SK-N-SH treated with all-trans-retinoic acid at 6 μM for 48 hours (cell line): ENCODE measurements at regions not wholly inside any gene's neighbourhood (a gene's known extent, or its start where the extent isn't known, plus 50 kb on each side); places are given as distances from the start of the nearest gene placed in this dataset.

ENCODE experiments used
- ATAC-seq: fragments of 200-7000 bp; cut with Tn5 transposase; 3 replicates; pipeline ENCODE4 v1.9.1; 2020; ENCODE audit warnings: mild to moderate bottlenecking, moderate library complexity
- ARNTL ChIP-seq: fragments of 450-650 bp; formaldehyde crosslinking; IDR thresholded peaks from 2 replicates; pipeline ENCODE4 v1.5.0; 2020; ENCODE audit warnings: low read depth, mild to moderate bottlenecking, moderate library complexity, borderline replicate concordance
- BACH2 ChIP-seq: fragments of 250-450 bp; sonication (Bioruptor Pico); IDR thresholded peaks from 2 replicates; pipeline ENCODE4 v1.9.0; 2021; ENCODE audit warnings: mild to moderate bottlenecking, borderline replicate concordance
- CSDC2 ChIP-seq: fragments of 250-450 bp; sonication (Bioruptor Pico); IDR thresholded peaks from 2 replicates; pipeline ENCODE4 v1.5.0; 2020; ENCODE audit warnings: mild to moderate bottlenecking, moderate library complexity
- ESRRG ChIP-seq: fragments of 250-450 bp; sonication (Bioruptor Pico); IDR thresholded peaks from 2 replicates; pipeline ENCODE4 v1.6.1; 2021; ENCODE audit warnings: mild to moderate bottlenecking
- GLIS3 ChIP-seq: fragments of 250-450 bp; sonication (Bioruptor Pico); IDR thresholded peaks from 2 replicates; pipeline ENCODE4 v1.5.0; 2020; ENCODE audit warnings: mild to moderate bottlenecking, moderate library complexity
- OSR1 ChIP-seq: fragments of 250-450 bp; sonication (Bioruptor Pico); IDR thresholded peaks from 2 replicates; pipeline ENCODE4 v1.8.0; 2022; ENCODE audit warnings: moderate library complexity, mild to moderate bottlenecking, inconsistent platforms
- PPARA ChIP-seq: fragments of 250-450 bp; sonication (Bioruptor Pico); IDR thresholded peaks from 2 replicates; pipeline ENCODE4 v1.5.0; 2020; ENCODE audit warnings: mild to moderate bottlenecking, borderline replicate concordance
- RARB ChIP-seq: fragments of 250-450 bp; sonication (Bioruptor Pico); IDR thresholded peaks from 2 replicates; pipeline ENCODE4 v1.8.0; 2021; ENCODE audit warnings: mild to moderate bottlenecking, moderate library complexity
- SNAI2 ChIP-seq: fragments of 250-450 bp; sonication (Bioruptor Pico); IDR thresholded peaks from 2 replicates; pipeline ENCODE4 v1.5.0; 2020; ENCODE audit warnings: mild to moderate bottlenecking, moderate library complexity
- TCF4 ChIP-seq: fragments of 250-450 bp; sonication (Bioruptor Pico); IDR thresholded peaks from 2 replicates; pipeline ENCODE4 v1.8.0; 2021; ENCODE audit warnings: mild to moderate bottlenecking, moderate library complexity, borderline replicate concordance
- TOX ChIP-seq: fragments of 250-450 bp; sonication (Bioruptor Pico); IDR thresholded peaks from 2 replicates; pipeline ENCODE4 v1.8.0; 2021; ENCODE audit warnings: mild to moderate bottlenecking, moderate library complexity, borderline replicate concordance
- ZFP3 ChIP-seq: fragments of 250-450 bp; sonication (Bioruptor Pico); IDR thresholded peaks from 2 replicates; pipeline ENCODE4 v1.5.0; 2020; ENCODE audit warnings: mild to moderate bottlenecking, moderate library complexity
- ZFP30 ChIP-seq: fragments of 450-650 bp; formaldehyde crosslinking; IDR thresholded peaks from 2 replicates; pipeline ENCODE4 v1.5.0; 2022; ENCODE audit warnings: mild to moderate bottlenecking, moderate library complexity
- ZNF565 ChIP-seq: fragments of 450-650 bp; formaldehyde crosslinking; conservative IDR thresholded peaks from 2 replicates; pipeline ENCODE4 v1.5.0; 2020; ENCODE audit warnings: low read depth, mild to moderate bottlenecking, moderate library complexity
- ZNF70 ChIP-seq: fragments of 450-650 bp; formaldehyde crosslinking; IDR thresholded peaks from 2 replicates; pipeline ENCODE4 v1.5.0; 2020; ENCODE audit warnings: mild to moderate bottlenecking, moderate library complexity
- ZNF8 ChIP-seq: fragments of 450-650 bp; formaldehyde crosslinking; IDR thresholded peaks from 2 replicates; pipeline ENCODE4 v1.5.0; 2020; ENCODE audit warnings: mild to moderate bottlenecking, moderate library complexity
- TF ChIP-seq, protein P1 (sequence below): fragments of 250-450 bp; sonication (Bioruptor Pico); IDR thresholded peaks from 2 replicates; pipeline ENCODE4 v1.8.0; 2020; ENCODE audit warnings: mild to moderate bottlenecking, moderate library complexity, borderline replicate concordance
- TF ChIP-seq, protein P2 (sequence below): fragments of 250-450 bp; sonication (Bioruptor Pico); IDR thresholded peaks from 2 replicates; pipeline ENCODE4 v1.5.1; 2020; ENCODE audit warnings: low read depth, mild to moderate bottlenecking, moderate library complexity
- TF ChIP-seq, protein P3 (sequence below): fragments of 250-450 bp; sonication (Bioruptor Pico); IDR thresholded peaks from 2 replicates; pipeline ENCODE4 v1.5.0; 2020; ENCODE audit warnings: mild to moderate bottlenecking, moderate library complexity
- TF ChIP-seq, protein P4 (sequence below): fragments of 250-450 bp; sonication (Bioruptor Pico); IDR thresholded peaks from 2 replicates; pipeline ENCODE4 v1.5.1; 2021; ENCODE audit warnings: mild to moderate bottlenecking, moderate library complexity

DNA sequence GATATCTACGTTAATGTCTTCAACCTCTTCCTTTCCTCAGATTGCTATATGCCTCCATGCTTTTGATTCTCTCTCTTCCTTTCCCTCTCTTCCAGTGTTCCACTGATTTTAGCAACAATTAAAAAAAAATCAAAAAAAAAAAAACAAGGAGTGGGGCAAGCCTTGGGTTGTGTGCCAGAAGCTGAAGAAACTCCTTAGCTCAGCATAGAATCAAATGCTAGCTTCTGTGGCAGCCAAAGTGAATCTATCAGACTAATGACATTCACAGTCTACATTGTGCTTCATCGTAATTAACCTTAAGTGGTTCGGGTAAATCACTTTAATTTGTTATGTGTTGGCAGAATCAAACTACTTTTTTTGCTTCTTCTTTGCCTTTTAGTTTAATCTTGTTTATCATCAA is 237.3 kb downstream of the TMEM167A start (continued):
- TF ChIP-seq TCF4 (CRISPR knock-in tag): no peak
- no peak for TF ChIP-seq TOX (CRISPR knock-in tag)
- no peak for TF ChIP-seq ARNTL (CRISPR knock-in tag)
- TF ChIP-seq GLIS3 (CRISPR knock-in tag): no peak

DNA sequence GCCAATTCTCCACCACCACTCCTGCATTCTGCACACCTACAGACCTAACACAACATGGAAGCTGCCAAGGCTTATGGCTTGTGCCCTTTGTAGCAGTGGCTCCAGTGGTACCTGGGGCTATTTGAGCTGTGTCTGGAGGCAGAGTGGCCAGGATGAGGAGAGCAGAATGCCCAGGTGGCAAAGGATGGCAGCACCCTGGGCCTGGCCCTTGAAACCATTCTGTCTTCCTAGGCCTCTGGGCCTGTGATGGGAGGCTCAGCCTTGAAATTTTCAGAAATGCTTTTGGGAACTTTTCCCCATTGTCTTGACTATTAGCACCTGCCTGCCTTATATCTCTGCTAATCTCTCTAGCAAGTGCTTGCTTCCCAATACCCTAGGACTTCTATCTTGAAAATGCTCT is 241.7 kb downstream of the TMEM167A start:
- no peak for TF ChIP-seq ZFP3
- TF ChIP-seq ZNF70 (CRISPR knock-in tag): no peak
- TF ChIP-seq, protein P1, sequence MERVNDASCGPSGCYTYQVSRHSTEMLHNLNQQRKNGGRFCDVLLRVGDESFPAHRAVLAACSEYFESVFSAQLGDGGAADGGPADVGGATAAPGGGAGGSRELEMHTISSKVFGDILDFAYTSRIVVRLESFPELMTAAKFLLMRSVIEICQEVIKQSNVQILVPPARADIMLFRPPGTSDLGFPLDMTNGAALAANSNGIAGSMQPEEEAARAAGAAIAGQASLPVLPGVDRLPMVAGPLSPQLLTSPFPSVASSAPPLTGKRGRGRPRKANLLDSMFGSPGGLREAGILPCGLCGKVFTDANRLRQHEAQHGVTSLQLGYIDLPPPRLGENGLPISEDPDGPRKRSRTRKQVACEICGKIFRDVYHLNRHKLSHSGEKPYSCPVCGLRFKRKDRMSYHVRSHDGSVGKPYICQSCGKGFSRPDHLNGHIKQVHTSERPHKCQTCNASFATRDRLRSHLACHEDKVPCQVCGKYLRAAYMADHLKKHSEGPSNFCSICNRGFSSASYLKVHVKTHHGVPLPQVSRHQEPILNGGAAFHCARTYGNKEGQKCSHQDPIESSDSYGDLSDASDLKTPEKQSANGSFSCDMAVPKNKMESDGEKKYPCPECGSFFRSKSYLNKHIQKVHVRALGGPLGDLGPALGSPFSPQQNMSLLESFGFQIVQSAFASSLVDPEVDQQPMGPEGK (CRISPR knock-in tag): no peak
- TF ChIP-seq ESRRG (CRISPR knock-in tag): no peak
- no peak for TF ChIP-seq OSR1 (CRISPR knock-in tag)
- TF ChIP-seq GLIS3 (CRISPR knock-in tag): no peak
- TF ChIP-seq SNAI2 (CRISPR knock-in tag): no peak
- TF ChIP-seq, all 23 proteins: peak for 0
- ATAC-seq: no peak

DNA sequence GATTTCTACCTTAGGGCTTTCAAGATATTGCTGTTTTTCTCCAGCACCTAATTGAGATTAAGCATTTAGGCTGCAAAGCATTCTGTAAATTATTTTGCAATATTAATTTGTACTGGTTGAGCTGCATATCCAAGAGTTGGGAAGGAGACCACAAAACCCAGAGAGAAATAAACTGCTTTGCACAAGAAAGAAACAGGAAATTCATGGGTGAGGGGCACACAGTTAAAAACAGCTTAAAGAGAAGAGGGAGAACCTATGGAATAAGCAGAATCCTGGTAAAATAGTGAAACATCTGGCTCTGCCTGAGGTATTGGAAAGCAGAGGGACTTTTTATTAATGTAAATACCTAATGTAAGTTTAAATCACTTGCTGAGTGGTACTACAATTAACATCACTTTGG is 243.0 kb downstream of the TMEM167A start:
- ATAC-seq: no peak
- TF ChIP-seq ESRRG (CRISPR knock-in tag): no peak
- TF ChIP-seq ZNF565 (CRISPR knock-in tag): no peak
- TF ChIP-seq SNAI2 (CRISPR knock-in tag): no peak
- no peak for TF ChIP-seq TOX (CRISPR knock-in tag)
- TF ChIP-seq, protein P1 (CRISPR knock-in tag): no peak
- no peak for TF ChIP-seq ZNF70 (CRISPR knock-in tag)
- TF ChIP-seq ZNF8: no peak
- TF ChIP-seq TCF4 (CRISPR knock-in tag): no peak
- TF ChIP-seq, protein P2, sequence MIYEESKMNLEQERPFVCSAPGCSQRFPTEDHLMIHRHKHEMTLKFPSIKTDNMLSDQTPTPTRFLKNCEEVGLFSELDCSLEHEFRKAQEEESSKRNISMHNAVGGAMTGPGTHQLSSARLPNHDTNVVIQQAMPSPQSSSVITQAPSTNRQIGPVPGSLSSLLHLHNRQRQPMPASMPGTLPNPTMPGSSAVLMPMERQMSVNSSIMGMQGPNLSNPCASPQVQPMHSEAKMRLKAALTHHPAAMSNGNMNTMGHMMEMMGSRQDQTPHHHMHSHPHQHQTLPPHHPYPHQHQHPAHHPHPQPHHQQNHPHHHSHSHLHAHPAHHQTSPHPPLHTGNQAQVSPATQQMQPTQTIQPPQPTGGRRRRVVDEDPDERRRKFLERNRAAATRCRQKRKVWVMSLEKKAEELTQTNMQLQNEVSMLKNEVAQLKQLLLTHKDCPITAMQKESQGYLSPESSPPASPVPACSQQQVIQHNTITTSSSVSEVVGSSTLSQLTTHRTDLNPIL (CRISPR knock-in tag): no peak
- no peak for TF ChIP-seq BACH2 (CRISPR knock-in tag)
- no peak for TF ChIP-seq ZFP3
- TF ChIP-seq, protein P3, sequence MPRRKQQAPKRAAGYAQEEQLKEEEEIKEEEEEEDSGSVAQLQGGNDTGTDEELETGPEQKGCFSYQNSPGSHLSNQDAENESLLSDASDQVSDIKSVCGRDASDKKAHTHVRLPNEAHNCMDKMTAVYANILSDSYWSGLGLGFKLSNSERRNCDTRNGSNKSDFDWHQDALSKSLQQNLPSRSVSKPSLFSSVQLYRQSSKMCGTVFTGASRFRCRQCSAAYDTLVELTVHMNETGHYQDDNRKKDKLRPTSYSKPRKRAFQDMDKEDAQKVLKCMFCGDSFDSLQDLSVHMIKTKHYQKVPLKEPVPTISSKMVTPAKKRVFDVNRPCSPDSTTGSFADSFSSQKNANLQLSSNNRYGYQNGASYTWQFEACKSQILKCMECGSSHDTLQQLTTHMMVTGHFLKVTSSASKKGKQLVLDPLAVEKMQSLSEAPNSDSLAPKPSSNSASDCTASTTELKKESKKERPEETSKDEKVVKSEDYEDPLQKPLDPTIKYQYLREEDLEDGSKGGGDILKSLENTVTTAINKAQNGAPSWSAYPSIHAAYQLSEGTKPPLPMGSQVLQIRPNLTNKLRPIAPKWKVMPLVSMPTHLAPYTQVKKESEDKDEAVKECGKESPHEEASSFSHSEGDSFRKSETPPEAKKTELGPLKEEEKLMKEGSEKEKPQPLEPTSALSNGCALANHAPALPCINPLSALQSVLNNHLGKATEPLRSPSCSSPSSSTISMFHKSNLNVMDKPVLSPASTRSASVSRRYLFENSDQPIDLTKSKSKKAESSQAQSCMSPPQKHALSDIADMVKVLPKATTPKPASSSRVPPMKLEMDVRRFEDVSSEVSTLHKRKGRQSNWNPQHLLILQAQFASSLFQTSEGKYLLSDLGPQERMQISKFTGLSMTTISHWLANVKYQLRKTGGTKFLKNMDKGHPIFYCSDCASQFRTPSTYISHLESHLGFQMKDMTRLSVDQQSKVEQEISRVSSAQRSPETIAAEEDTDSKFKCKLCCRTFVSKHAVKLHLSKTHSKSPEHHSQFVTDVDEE (CRISPR knock-in tag): no peak
- TF ChIP-seq, protein P4, sequence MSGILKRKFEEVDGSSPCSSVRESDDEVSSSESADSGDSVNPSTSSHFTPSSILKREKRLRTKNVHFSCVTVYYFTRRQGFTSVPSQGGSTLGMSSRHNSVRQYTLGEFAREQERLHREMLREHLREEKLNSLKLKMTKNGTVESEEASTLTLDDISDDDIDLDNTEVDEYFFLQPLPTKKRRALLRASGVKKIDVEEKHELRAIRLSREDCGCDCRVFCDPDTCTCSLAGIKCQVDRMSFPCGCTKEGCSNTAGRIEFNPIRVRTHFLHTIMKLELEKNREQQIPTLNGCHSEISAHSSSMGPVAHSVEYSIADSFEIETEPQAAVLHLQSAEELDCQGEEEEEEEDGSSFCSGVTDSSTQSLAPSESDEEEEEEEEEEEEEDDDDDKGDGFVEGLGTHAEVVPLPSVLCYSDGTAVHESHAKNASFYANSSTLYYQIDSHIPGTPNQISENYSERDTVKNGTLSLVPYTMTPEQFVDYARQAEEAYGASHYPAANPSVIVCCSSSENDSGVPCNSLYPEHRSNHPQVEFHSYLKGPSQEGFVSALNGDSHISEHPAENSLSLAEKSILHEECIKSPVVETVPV (CRISPR knock-in tag): no peak
- TF ChIP-seq PPARA: no peak

DNA sequence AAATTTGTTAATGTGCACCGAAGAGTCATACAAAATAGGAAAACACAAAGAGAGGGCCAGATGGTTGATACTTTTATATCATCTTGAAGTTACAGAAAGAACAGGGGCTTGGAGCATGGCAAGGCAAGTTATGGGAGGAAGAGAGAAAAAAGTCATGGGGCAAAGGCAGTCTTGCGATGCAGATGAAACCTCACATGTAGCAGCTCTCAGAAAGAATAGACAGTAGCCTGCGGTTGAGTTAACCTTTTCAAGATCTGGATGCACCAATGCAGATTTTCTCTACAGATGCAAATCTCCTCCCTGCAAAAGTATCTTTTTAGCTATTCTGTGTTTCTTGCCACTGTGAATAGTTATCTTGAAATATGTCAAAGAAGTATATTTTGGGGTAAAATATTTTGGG is 243.9 kb downstream of the TMEM167A start:
- no peak for ATAC-seq
- TF ChIP-seq ZFP30 (CRISPR knock-in tag): no peak
- TF ChIP-seq, protein P4 (CRISPR knock-in tag): no peak
- TF ChIP-seq, protein P2 (CRISPR knock-in tag): no peak
- no peak for TF ChIP-seq ZFP3
- no peak for TF ChIP-seq PPARA
- TF ChIP-seq, protein P3 (CRISPR knock-in tag): no peak
- no peak for TF ChIP-seq RARB (CRISPR knock-in tag)
- no peak for TF ChIP-seq CSDC2 (CRISPR knock-in tag)
- TF ChIP-seq BACH2 (CRISPR knock-in tag): no peak
